T-cell (primary cell): ENCODE measurements at regions not wholly inside any gene's neighbourhood (a gene's known extent, or its start where the extent isn't known, plus 50 kb on each side); places are given as distances from the start of the nearest gene placed in this dataset.

ENCODE experiments used
- ATAC-seq, 4 experiments: fragments of 200-7000 bp in 3 of 4; fragments of 150-1000 bp in 1 of 4; cut with Tn5 transposase; replicated peaks in 1 of 4; 1 replicate in 3 of 4; 2 replicates in 1 of 4; pipeline ENCODE4 v1.10.0; 2021; ENCODE audit warnings: moderate library complexity in 3 of 4, mild to moderate bottlenecking in 2 of 4, moderate number of reproducible peaks in 1 of 4
- CTCF ChIA-PET, 2 donors: fragments of 300-600 bp; sonication (Branson Sonifier 250); formaldehyde crosslinking; loops; one replicate each; lab custom pipeline; 2022; ENCODE audit warnings: antibody characterized with exemption in 2 of 2; lab: Charles Lee
- POLR2A ChIA-PET, 2 donors: fragments of 300-600 bp; sonication (Branson Sonifier 250); formaldehyde crosslinking; loops; one replicate each; lab custom pipeline; 2022; ENCODE audit warnings: antibody characterized with exemption in 2 of 2; lab: Charles Lee
- DNase-seq, 35 experiments: peaks; one replicate each; pipeline versions ENCODE4 v3.0.0 to v3.0.0-alpha.2; 2013 to 2023
- H3K27ac ChIP-seq: one replicate; pipeline ENCODE4 v1.5.1; 2013; ENCODE audit warnings: low read length
- H3K27me3 ChIP-seq, 2 experiments: replicated peaks in 1 of 2; 1 replicate in 1 of 2; 2 replicates in 1 of 2; pipeline versions ENCODE4 v1.6.1 to v1.7.0; 2013; ENCODE audit warnings: low read length in 1 of 2, mixed read lengths in 1 of 2; ENCODE audit not compliant: control insufficient read depth in 2 of 2, insufficient read depth in 2 of 2; ENCODE audit errors: extremely low read depth in 1 of 2
- H3K36me3 ChIP-seq, 2 donors: 1 replicate in 1 of 2; 2 replicates in 1 of 2; pipeline versions ENCODE4 v1.6.1 to v1.7.0; 2013; ENCODE audit warnings: low read length in 1 of 2; ENCODE audit not compliant: control insufficient read depth in 2 of 2, insufficient read depth in 1 of 2; ENCODE audit errors: extremely low read depth in 1 of 2
- H3K4me1 ChIP-seq, 2 experiments: 1 replicate in 1 of 2; 2 replicates in 1 of 2; pipeline versions ENCODE4 v1.6.1 to v1.7.0; 2013; ENCODE audit warnings: low read length in 2 of 2, mixed read lengths in 1 of 2; ENCODE audit not compliant: insufficient read depth in 2 of 2, control insufficient read depth in 1 of 2; ENCODE audit errors: extremely low read depth in 1 of 2
- H3K4me3 ChIP-seq, 2 donors: 1 replicate in 1 of 2; 2 replicates in 1 of 2; pipeline versions ENCODE4 v1.5.1 to v1.7.0; 2013; ENCODE audit warnings: mild to moderate bottlenecking in 2 of 2, low read length in 1 of 2, moderate library complexity in 1 of 2; ENCODE audit not compliant: control insufficient read depth in 1 of 2; ENCODE audit errors: extremely low read depth in 1 of 2
- H3K9me3 ChIP-seq: 2 replicates; pipeline ENCODE4 v1.7.0; 2013
- H3K27ac Mint-ChIP-seq, 2 donors: one replicate each; pipeline ENCODE4 v1.8.0; 2020 to 2021; ENCODE audit warnings: mild to moderate bottlenecking in 2 of 2, mixed read lengths in 2 of 2
- H3K27me3 Mint-ChIP-seq, 2 donors: one replicate each; pipeline ENCODE4 v1.8.0; 2021 to 2022; ENCODE audit warnings: mixed read lengths in 2 of 2
- H3K36me3 Mint-ChIP-seq: one replicate; pipeline ENCODE4 v1.8.0; 2021; ENCODE audit warnings: mixed read lengths
- H3K4me1 Mint-ChIP-seq, 3 donors: one replicate each; pipeline ENCODE4 v1.8.0; 2020 to 2022; ENCODE audit warnings: mixed read lengths in 3 of 3, mild to moderate bottlenecking in 1 of 3
- H3K4me3 Mint-ChIP-seq, 3 donors: one replicate each; pipeline ENCODE4 v1.8.0; 2020 to 2022; ENCODE audit warnings: mild to moderate bottlenecking in 3 of 3, mixed read lengths in 3 of 3, moderate library complexity in 3 of 3
- H3K9me3 Mint-ChIP-seq, 3 donors: one replicate each; pipeline ENCODE4 v1.8.0; 2020 to 2022; ENCODE audit warnings: mixed read lengths in 3 of 3
- WGBS: methylation state at CpG from one replicate; pipeline ENCODE4 v1.1.5; 2013; ENCODE audit warnings: missing lambda C conversion rate; ENCODE audit not compliant: insufficient coverage; 5-methylcytosine and 5-hydroxymethylcytosine counted together

DNA sequence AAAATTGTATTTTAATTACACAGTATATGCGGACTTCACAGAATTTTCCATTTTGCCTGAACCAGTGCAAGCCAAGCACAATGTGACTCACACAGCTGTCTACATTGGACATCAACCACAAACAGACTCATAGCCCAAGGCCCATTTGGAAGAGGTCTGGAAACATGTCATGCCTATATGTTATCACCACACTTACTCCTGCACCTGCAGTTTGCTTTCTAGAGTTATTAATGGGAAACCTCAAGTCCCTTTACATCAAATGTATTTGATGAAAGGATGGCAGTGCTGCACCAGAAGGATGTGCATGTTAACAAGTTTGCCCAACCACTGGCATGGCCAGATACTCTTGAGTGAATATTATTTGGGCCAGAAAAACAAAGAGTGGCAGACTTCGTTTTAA lies 548.9 kb upstream of the CDH2 start:
- WGBS: 50% methylated on average over 1 of the region's 2 CpGs
- no peaks in the 10 kb centered on the region for H3K27me3 Mint-ChIP-seq
- ATAC-seq: no peak
- CTCF ChIA-PET: no interaction called here
- H3K4me3 Mint-ChIP-seq: no peak overlapping the region
- H3K36me3 ChIP-seq: no peaks in the 10 kb centered on the region
- H3K9me3 Mint-ChIP-seq: peaks cover 6 to 20% (median 7%) of the 10 kb centered on the region in 3 donors
- H3K4me1 Mint-ChIP-seq: no peaks in the 10 kb centered on the region
- H3K36me3 Mint-ChIP-seq: no peaks in the 10 kb centered on the region
- DNase-seq: no peak
- no peak overlapping the region for H3K27ac ChIP-seq
- no peaks in the 10 kb centered on the region for H3K9me3 ChIP-seq
- no peaks in the 10 kb centered on the region for H3K4me1 ChIP-seq
- POLR2A ChIA-PET: no interaction called here
- H3K27me3 ChIP-seq: no peaks in the 10 kb centered on the region
- no peak overlapping the region for H3K4me3 ChIP-seq
- H3K27ac Mint-ChIP-seq: no peak overlapping the region

- no peaks in the 10 kb centered on the region for H3K4me1 Mint-ChIP-seq
- H3K9me3 Mint-ChIP-seq: peaks cover 7 to 27% (median 9%) of the 10 kb centered on the region in 3 donors
- H3K4me3 ChIP-seq: no peak overlapping the region
- CTCF ChIA-PET: no interaction called here
- no peak overlapping the region for H3K4me3 Mint-ChIP-seq
- no peaks in the 10 kb centered on the region for H3K27me3 Mint-ChIP-seq
- no peaks in the 10 kb centered on the region for H3K9me3 ChIP-seq
- H3K27ac Mint-ChIP-seq: no peak overlapping the region
- H3K27ac ChIP-seq: no peak overlapping the region
- H3K36me3 ChIP-seq: no peaks in the 10 kb centered on the region
- H3K27me3 ChIP-seq: no peaks in the 10 kb centered on the region
- POLR2A ChIA-PET: interaction anchor here in 1 of 2 donors (0.7 kb wide), 1 partner anchor 534 kb away, joined by 3 read pairs; no protein-coding TSS in a partner anchor
- no peak for ATAC-seq
- DNase-seq: no peak
- no CpG with 5 or more reads among the region's 2 CpGs for WGBS
- H3K36me3 Mint-ChIP-seq: no peaks in the 10 kb centered on the region
- no peaks in the 10 kb centered on the region for H3K4me1 ChIP-seq
Measured at GRCh38 chr18:28723506-28723905, 546.6 kb upstream of the CDH2 start.

GRCh38 chr18:28718696-28719095 lies 541.8 kb upstream of the CDH2 start:
- Mint-ChIP-seq H3K27ac (no peak overlapping the region), H3K9me3 (peaks cover 11 to 32% (median 15%) of the 10 kb centered on the region in 3 donors), H3K27me3 (no peaks in the 10 kb centered on the region), H3K36me3 (no peaks in the 10 kb centered on the region), H3K4me3 (no peak overlapping the region), H3K4me1 (no peaks in the 10 kb centered on the region)
- CTCF ChIA-PET: no interaction called here
- Histone ChIP-seq H3K4me3 (no peak overlapping the region), H3K4me1 (no peaks in the 10 kb centered on the region), H3K27ac (no peak overlapping the region), H3K9me3 (no peaks in the 10 kb centered on the region), H3K27me3 (no peaks in the 10 kb centered on the region), H3K36me3 (no peaks in the 10 kb centered on the region)
- no peak for ATAC-seq
- DNase-seq: no peak
- POLR2A ChIA-PET: no interaction called here

GRCh38 chr18:28716338-28716737 lies 539.4 kb upstream of the CDH2 start:
- DNase-seq (no peak), ATAC-seq (no peak)
- ChIA-PET CTCF (no interaction called here), POLR2A (no interaction called here)
- no peak overlapping the region for H3K27ac ChIP-seq
- H3K36me3 ChIP-seq: no peaks in the 10 kb centered on the region
- H3K4me1 ChIP-seq: no peaks in the 10 kb centered on the region
- no CpG with 5 or more reads among the region's 1 CpG for WGBS
- Mint-ChIP-seq H3K27me3 (no peaks in the 10 kb centered on the region), H3K36me3 (no peaks in the 10 kb centered on the region), H3K27ac (no peak overlapping the region), H3K4me3 (no peak overlapping the region), H3K9me3 (peaks cover 9 to 24% (median 14%) of the 10 kb centered on the region in 3 donors), H3K4me1 (no peaks in the 10 kb centered on the region)
- no peak overlapping the region for H3K4me3 ChIP-seq
- H3K9me3 ChIP-seq: no peaks in the 10 kb centered on the region
- no peaks in the 10 kb centered on the region for H3K27me3 ChIP-seq

DNA sequence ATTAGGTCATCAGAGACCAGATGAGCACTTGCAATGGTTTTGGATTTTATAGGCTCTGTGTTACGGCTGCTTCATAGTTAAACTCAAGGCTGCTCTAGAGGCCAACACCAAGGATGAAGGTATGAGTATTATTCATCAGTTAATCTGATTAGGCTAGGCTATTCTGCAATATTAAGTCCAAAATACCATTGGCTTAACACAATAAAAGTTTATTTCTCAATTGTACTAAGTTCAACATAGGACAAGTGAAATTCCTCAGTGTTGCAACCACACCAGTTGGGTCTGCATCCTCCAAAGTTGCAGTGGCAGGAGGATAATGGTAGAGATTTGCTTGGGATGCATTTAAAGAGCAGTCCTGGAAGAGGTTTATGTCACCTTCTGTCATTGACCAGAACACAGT lies 538.3 kb upstream of the CDH2 start:
- Mint-ChIP-seq H3K27me3 (no peaks in the 10 kb centered on the region), H3K4me3 (no peak overlapping the region), H3K4me1 (no peaks in the 10 kb centered on the region), H3K9me3 (peaks cover 8 to 15% (median 15%) of the 10 kb centered on the region in 3 donors), H3K36me3 (no peaks in the 10 kb centered on the region), H3K27ac (no peak overlapping the region)
- H3K36me3 ChIP-seq: no peaks in the 10 kb centered on the region
- H3K9me3 ChIP-seq: no peaks in the 10 kb centered on the region
- WGBS: no CpG with 5 or more reads among the region's 1 CpG
- H3K27me3 ChIP-seq: no peaks in the 10 kb centered on the region
- no peak overlapping the region for H3K27ac ChIP-seq
- no peaks in the 10 kb centered on the region for H3K4me1 ChIP-seq
- CTCF ChIA-PET: no interaction called here
- H3K4me3 ChIP-seq: no peak overlapping the region
- DNase-seq (no peak), ATAC-seq (no peak)
- POLR2A ChIA-PET: no interaction called here

DNA sequence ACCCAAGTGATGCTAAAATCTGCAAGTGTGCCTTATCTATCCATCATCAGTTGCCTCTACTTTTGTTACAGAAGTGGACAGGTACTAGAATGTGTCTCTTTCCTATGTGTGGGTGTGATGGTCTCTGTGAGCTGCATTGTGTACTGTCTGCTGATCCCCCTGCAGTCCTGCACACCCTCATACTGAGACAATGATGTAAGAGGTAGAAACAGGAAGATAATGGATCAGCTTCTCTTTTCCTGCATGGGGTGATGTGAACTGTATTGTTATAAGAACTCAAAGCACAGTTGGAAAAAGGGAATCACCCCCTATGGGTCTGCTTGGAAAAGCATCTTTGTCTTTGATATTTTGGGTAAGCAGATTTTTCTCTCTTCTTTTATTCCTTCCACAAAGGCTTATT lies 537.6 kb upstream of the CDH2 start:
- ATAC-seq: no peak
- H3K36me3 Mint-ChIP-seq: no peaks in the 10 kb centered on the region
- POLR2A ChIA-PET: no interaction called here

GRCh38 chr18:28712796-28713425 lies 536.0 kb upstream of the CDH2 start:
- no peaks in the 10 kb centered on the region for H3K27me3 ChIP-seq
- no peaks in the 10 kb centered on the region for H3K4me1 ChIP-seq
- H3K27ac Mint-ChIP-seq: no peak overlapping the region
- 100% methylated on average over 1 of the region's 4 CpGs for WGBS
- no peak overlapping the region for H3K27ac ChIP-seq
- no peaks in the 10 kb centered on the region for H3K36me3 ChIP-seq
- H3K4me1 Mint-ChIP-seq: no peaks in the 10 kb centered on the region
- no peak overlapping the region for H3K4me3 ChIP-seq
- H3K36me3 Mint-ChIP-seq: no peaks in the 10 kb centered on the region
- no peaks in the 10 kb centered on the region for H3K9me3 ChIP-seq
- H3K9me3 Mint-ChIP-seq: peaks cover 8 to 18% (median 12%) of the 10 kb centered on the region in 3 donors
- DNase-seq (no peak), ATAC-seq (no peak)
- POLR2A ChIA-PET: no interaction called here
- CTCF ChIA-PET: no interaction called here
- no peaks in the 10 kb centered on the region for H3K27me3 Mint-ChIP-seq
- no peak overlapping the region for H3K4me3 Mint-ChIP-seq

More for the DNA sequence above, 537.6 kb upstream of the CDH2 start:
- CTCF ChIA-PET: no interaction called here
- no peak overlapping the region for H3K27ac Mint-ChIP-seq
- H3K36me3 ChIP-seq: no peaks in the 10 kb centered on the region
- no peaks in the 10 kb centered on the region for H3K27me3 ChIP-seq
- DNase-seq: no peak
- no peaks in the 10 kb centered on the region for H3K9me3 ChIP-seq
- H3K4me1 ChIP-seq: no peaks in the 10 kb centered on the region
- H3K4me3 Mint-ChIP-seq: no peak overlapping the region
- peaks cover 8 to 15% (median 12%) of the 10 kb centered on the region in 3 donors for H3K9me3 Mint-ChIP-seq
- no peaks in the 10 kb centered on the region for H3K4me1 Mint-ChIP-seq
- H3K27me3 Mint-ChIP-seq: no peaks in the 10 kb centered on the region
- no peak overlapping the region for H3K4me3 ChIP-seq
- no peak overlapping the region for H3K27ac ChIP-seq
